OCI-LY3 (cell line): ENCODE measurements at regions not wholly inside any gene's neighbourhood (a gene's known extent, or its start where the extent isn't known, plus 50 kb on each side); places are given as distances from the start of the nearest gene placed in this dataset.

Experiments
- CTCF ChIP-seq: fragments of 200-600, 300-600 bp; sonication (generic); IDR thresholded peaks from 2 replicates; pipeline ENCODE4 v1.5.1; 2014; ENCODE audit warnings: antibody characterized with exemption, low read length, low read depth
- EZH2phosphoT487 ChIP-seq: fragments of 200-600 bp; shearing (Covaris generic); IDR thresholded peaks from 2 replicates; pipeline ENCODE4 v1.6.1; 2018; ENCODE audit warnings: antibody characterized with exemption, mixed run types, low read depth

GRCh38 chr3:82618594-82618993 is 857.1 kb upstream of the GBE1 start:
- no peak for TF ChIP-seq CTCF
- TF ChIP-seq EZH2phosphoT487 = no peak
